HG03108 (cell line): ENCODE measurements at regions not wholly inside any gene's neighbourhood (a gene's known extent, or its start where the extent isn't known, plus 50 kb on each side); places are given as distances from the start of the nearest gene placed in this dataset.
"Not testable (repeated sequence)": the region's sequence is repeated elsewhere in the genome, so short reads cannot be mapped to it uniquely, and the experiment has no call there.

Experiments
- ATAC-seq: cut with Tn5 transposase; IDR thresholded peaks from one replicate; pipeline ENCODE4 v1.9.1; 2021; ENCODE audit warnings: moderate library complexity; ENCODE audit not compliant: unreplicated experiment

GRCh38 chr2:878245-878930 lies 72.3 kb upstream of the SNTG2 start:
- ATAC-seq = no peak

GRCh38 chr2:877747-878146 lies 72.9 kb upstream of the SNTG2 start:
- no peak for ATAC-seq

DNA sequence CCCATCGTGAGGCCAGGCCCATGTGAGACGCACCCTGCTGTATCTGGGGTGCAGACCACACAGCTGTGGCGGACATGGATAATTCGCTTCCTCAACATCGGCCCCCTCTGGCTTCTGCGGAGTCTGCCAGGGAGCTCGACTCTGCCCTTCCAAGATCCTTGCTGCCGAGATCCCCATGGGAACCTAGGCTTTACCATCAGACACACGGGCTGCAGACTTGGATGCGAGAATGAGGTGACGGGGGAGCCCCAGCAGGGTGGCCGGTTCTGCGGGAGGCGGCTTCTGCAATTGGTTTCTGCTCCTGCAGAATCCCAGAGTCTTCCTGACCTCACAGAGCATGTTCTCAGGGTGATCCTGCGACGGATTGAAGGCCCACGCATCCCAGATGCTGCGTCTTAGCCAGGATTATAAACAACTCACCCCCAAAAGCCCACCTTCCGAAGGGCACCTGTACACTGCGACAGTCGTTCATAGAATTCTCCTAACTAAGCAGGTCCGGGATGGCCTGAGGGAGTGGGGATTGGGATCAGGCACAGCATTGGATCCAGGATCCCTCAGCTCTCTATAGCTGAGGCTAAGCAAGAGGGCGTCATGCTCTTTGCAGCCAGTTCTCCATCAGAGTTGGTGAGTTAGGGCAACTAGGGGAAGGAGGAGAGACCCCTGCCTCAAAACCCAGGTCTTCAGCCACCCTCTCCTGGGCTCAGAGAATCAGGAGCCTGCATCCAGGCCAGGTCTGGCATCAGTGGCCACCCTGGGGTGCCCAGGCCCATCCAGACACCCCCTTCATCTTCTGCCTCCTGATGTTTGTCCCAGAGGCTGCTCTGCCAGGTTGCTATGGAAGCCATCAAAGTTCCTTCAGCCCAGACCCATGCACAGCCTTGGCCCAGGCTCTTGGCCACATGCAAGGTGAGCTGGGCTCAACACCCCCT lies 74.7 kb upstream of the SNTG2 start:
- no peak for ATAC-seq

GRCh38 chr2:873651-874580 lies 76.7 kb upstream of the SNTG2 start:
- ATAC-seq = no peak

- no peak for ATAC-seq
Measured at GRCh38 chr2:873027-873426, 77.6 kb upstream of the SNTG2 start.

- ATAC-seq = no peak
Measured at GRCh38 chr2:871926-872680, 78.5 kb upstream of the SNTG2 start.

GRCh38 chr2:871175-871727 lies 79.4 kb upstream of the SNTG2 start:
- ATAC-seq = no peak

- no peak for ATAC-seq
Measured at GRCh38 chr2:870426-870825, 80.2 kb upstream of the SNTG2 start.

- no peak for ATAC-seq
Measured at GRCh38 chr2:869894-870293, 80.8 kb upstream of the SNTG2 start.

- ATAC-seq = no peak
Measured at GRCh38 chr2:869357-869871, 81.2 kb upstream of the SNTG2 start.

DNA sequence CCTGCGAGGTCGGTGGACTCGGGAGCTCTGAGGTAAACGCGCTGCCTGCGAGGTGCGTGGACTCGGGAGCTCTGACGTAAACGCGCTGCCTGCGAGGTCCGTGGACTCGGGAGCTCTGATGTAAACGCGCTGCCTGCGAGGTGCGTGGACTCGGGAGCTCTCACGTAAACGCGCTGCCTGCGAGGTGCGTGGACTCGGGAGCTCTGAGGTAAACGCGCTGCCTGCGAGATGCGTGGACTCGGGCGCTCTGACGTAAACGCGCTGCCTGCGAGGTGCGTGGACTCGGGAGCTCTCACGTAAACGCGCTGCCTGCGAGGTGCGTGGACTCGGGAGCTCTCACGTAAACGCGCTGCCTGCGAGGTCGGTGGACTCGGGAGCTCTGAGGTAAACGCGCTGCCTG lies 81.8 kb upstream of the SNTG2 start:
- not testable (repeated sequence) for ATAC-seq

DNA sequence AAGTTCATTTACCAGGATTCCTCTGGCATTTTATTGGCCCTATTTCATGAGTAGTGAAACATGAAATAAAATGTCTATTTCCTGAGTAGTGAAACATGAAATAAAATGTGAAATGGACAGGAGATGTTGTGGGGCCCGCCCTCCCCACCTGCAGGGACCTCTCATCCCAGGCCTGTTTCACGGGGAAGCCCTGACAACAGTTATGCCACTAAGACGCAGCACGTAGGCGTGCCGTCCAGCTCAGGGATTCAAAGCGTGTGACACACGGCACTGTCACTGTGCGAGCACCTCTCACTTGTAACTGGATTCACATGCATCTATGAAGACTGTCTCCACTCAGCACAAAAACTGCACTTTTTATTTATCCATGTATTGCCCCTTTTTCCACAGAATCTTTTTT lies 83.4 kb upstream of the SNTG2 start:
- no peak for ATAC-seq

GRCh38 chr2:866887-867286 lies 83.8 kb upstream of the SNTG2 start:
- no peak for ATAC-seq

- no peak for ATAC-seq
Measured at GRCh38 chr2:866009-866680, 84.5 kb upstream of the SNTG2 start.

GRCh38 chr2:864501-865106 lies 86.0 kb upstream of the SNTG2 start:
- ATAC-seq = no peak

GRCh38 chr2:863732-864450 lies 86.8 kb upstream of the SNTG2 start:
- ATAC-seq = no peak

GRCh38 chr2:862731-863466 lies 87.8 kb upstream of the SNTG2 start:
- ATAC-seq = no peak

DNA sequence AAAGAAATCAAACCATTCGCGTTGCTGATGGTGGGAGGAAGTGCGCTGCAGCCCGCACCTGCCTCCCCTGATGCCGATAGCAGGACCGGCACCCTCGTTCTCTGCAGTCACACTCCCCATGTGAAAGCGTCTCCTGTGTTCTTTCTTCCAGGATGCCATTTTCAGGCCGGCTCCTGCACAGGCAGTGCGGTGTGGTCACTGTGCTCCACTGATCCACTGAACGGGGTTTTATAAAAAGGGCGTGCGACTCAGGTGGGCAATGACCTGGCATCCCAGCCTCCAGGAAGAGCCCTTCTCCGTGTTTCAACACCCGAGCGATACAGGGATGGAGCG lies 88.3 kb upstream of the SNTG2 start:
- no peak for ATAC-seq
